GM21717 (cell line): ENCODE measurements at regions not wholly inside any gene's neighbourhood (a gene's known extent, or its start where the extent isn't known, plus 50 kb on each side); places are given as distances from the start of the nearest gene placed in this dataset.

ENCODE experiments used
- ATAC-seq: cut with Tn5 transposase; IDR thresholded peaks from one replicate; pipeline ENCODE4 v1.9.1; 2021; ENCODE audit warnings: mild to moderate bottlenecking, moderate library complexity; ENCODE audit not compliant: unreplicated experiment

DNA sequence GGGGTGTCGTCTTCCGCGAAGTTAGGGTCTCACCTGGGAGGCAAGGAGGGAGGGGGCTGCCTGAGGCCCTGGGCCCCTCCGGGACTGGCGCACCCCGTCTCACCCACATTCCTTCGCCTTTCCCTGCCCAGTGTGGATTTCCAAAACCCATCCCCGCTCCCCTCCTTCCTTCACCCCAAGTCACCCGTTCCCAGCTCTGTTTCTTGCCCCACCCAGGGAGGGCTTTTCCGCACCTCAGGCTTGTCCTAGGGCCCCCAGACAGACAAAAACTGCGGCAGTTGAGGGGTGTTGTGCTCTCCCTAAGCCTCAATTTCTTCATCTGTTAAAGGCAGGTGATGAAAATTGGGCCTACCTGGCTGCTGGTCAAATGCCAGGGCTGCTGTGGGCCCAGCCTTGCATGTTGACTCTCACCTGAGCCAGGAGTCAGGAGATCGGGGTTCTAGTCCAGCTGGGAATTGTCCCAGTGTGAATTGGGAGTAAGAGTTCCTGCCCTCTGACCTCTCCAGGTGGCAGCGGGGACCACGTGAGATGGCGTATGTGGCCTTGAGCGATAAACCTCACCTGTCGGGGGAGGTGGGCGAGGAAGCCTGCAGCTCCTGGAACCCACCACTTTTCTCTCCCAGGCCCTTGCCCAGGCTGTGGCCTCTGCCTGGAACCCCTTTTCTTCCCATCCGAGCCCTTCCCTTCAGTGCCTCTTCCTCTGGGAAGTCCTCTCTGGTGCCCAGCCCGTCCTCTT lies 143.4 kb upstream of the IER5L start:
- no peak for ATAC-seq

DNA sequence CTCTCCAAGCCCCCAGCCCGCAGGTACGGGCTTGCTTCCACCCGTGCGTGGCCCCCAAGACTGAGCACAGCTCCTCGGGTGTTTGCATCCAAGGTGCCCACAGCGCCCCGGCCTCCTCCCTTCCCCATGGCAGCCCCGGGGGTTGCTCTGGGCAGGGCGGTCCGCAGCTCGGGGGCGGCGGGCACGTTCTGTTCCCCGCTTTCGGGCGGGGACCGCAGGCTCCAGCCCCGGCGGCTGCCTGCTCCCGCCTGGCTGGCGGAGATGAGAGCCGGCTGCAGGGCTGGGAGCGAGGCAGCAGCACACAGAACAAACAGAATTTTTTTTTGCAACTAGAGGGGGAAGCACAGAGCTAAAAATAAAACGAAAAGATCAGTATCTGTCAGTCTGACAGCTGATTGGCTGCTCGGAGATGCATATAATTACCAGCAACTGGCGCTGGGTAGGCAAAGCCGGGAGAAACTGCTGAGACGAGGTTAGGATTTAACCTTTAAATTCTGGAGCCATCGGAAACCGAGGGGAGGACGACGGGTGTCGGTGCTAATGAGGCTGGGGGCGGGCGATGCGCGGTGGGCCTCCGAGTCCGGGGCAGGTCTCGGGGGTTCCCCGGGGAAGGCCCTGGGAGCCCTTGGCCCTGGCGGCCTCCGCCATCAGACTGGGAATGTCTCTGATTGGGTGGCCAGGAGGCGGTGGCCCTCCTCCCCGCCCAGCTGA lies 142.7 kb upstream of the IER5L start:
- no peak for ATAC-seq

DNA sequence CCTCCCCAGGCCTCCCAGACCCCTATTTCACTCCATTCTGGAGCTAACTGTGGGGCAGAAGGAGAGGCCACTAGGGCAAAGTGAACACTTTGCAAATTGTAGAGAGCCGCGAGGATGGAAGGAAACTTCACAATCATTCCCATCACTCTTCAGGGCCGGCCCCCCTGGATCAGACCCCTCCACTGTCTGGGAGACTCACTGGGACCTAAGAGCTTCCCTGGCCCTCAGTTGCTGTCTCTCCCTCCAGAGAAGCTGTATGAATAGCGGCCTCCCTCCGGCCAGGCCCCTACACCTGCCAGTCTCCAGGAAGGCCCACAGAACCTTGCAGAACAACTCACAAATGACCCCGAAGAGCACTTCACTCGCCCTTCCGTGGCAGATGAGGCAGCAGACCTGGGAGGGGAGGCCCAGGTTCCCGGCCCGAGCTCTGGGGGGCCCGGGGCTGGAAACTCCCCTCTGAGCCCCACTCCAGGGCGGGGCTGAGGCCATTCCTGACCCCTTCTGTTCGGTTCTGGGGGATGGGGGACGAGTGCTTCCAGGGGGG lies 141.9 kb upstream of the IER5L start:
- ATAC-seq, result no peak

DNA sequence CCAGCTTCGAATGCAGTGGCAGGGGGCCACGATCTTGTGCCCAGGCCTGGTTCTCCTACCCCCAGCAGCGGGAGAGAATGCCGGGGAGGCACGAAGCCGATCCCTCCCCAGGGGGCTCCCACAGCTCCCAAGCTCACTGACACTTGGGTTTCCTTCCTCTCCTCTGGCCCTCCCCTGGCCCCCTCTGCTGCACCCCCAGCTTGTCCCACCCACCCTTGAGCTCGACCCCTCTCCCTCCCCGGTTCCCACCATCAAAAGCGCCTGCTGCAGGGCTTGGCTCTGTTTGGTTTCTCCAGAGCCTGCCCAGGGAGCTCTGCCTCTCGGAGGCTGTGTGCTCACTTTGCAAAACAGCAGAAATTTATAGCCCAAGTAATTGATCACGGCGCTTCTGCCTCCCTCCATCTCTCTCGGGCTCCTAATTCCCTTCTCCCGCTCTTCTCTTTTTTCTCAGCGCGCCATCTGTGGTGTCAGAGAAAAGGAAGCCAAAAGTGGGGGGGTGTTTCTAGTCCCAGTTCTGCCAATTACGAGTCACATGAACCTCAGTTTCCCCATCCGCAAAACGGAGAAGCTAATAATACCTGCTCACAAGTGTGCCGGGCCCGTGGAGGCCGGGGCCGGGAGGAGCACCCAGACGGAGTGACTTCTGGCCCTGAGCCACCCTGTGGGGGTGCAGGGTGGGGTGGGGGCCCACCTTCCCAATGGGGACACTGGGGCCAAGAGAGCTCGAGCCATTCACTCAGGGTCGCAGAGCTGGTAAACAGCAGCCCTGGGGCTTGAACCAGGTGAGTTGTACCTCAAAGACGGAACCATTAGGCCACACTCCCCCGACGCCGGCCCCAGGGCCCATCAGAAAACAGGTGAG lies 141.2 kb upstream of the IER5L start:
- ATAC-seq, result no peak

DNA sequence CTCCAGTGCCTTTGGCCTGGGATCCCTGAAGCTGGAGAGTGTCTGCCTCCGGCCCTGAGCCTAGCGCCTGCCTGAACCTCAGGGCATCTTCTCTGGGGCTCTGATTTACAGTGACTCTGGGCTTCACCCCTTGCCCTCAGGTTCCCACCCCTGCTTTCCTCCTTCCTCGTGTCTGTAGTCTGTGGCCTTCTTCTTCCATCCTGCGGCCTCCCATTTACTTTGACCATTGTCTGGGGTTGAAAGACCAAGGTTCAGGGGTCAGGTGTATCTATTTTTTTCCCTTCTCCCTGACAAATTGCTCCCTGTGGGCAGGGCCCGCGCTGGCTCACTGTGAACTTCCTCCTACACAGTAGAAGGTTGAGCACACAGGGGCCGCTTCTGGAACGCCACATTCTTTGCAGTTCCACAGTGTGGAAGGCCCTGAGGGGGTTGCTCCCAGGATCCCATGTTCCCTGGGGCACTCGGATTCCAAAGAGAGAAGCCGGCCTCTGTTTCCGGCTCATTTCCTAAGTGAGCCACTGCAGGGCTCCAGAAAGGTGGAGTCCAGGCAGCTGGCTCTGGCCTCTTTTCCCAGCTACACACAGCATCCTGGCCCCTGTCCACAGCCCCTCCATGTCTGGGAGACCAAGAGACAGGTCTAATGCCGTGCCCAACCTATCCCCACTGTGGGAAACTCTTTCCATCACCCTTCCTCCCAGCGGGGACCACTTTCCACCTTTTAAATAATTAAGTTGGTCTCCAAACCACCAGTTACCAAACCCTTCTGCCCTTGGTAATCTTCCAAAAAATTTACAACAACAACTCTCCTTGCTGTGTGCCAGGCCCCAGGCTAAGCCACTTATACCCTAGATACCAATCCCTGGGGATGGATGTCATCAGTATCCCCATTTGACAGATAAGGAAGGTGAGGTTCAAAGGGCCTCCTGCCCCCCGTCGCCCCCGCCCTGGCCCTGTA lies 140.3 kb upstream of the IER5L start:
- ATAC-seq, result no peak

DNA sequence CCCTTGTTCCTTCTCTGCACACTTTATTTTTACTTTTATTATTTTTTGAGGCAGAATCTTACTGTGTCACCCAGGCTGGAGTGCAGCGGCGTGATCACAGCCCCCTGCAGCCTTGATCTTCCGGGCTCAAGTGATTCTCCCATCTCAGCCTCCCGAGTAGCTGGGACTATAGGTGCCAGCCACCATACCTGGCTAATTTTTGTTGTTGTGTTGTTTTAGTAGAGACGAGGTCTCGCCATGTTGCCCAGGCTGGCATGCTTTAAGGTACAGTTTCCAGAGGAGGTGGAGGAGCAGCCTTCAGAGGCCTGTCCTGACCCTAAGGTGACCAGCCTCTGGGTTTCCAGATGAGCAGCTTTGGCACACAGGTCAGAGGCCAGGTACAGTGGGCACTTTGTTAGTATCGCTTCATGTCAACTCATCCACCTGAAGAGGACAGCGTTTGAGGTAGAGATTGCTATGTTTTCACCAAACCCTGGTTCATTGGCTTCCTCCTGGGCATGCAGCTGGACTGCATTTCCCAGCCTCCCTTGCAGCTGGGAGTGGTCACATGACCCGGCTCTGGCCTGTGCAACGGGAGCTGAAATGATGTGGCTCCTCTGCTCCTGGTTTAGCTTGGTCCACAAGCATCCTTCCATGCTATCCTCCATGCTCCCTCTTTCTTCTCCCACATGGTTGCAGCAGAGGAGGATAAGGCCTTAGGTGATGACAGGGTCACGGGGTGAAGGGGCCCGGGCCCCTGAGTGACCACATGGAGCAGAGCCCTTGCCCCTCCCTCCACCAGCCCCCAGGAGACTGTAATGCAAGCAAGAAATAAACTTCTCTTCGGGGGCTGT lies 139.3 kb upstream of the IER5L start:
- no peak for ATAC-seq

DNA sequence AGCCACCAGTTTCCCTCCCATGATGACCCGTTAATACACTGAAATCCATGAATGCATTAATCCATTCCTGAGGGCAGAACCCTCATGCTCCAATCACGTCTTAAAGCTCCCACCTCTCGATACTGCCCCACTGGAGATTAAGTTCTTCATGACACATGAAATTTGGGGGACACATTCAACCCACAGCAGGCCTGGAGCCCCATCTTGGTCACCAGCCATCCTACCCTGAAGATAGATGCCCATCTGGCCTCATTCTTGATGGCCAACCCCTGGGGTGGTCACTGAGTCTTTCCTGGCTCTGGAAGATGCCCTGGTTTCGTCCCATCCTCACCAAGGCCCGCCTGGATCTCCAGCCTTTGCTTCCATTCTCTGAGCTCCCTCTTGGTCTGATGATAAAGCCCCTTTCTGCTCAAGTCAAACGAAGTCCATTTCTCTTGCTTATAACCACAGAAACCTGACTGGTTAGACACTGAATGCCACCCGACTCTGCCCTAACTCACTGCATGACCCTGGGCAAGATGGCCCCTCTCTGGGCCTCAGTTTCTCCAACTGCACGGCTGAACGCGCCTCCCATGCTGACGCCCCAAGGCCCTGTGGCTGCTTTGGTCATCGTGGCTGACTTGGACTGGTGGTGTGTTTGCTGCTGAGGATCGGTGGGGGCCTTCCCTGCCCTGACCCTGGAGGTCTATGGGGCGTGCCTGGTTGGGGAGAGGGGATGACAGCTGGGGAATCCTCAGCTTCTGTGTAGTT lies 138.4 kb upstream of the IER5L start:
- ATAC-seq, result no peak

DNA sequence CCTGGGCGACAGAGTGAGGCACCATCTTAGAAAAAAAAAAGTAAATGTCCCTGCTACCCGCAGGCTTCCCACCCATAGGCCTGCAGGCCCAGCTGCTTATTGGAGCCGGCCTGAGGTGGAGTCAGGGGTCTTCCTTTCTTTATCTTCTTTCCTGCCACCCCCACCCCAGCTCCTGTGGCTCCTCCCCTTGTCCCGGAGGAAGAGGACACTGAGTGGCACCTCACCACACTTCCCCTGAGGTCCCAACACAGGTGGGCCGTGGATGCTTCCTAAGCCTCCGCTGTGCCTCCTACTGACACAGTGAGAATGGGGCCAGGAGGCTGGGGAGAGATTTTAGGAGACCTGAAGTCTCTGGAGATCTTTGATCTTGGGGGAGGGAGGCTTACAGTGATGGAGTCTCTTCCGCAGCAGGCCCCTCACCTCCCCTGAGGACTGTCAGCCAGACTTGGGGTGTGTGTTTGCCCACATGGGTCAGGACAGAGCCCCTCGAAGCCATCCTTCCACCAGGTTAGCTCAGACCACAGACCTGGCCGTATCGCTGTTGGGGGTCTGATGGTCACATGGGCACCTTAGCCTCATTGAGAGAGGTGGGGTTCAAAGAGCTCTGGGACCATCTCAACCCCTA lies 135.4 kb upstream of the IER5L start:
- ATAC-seq, result no peak

DNA sequence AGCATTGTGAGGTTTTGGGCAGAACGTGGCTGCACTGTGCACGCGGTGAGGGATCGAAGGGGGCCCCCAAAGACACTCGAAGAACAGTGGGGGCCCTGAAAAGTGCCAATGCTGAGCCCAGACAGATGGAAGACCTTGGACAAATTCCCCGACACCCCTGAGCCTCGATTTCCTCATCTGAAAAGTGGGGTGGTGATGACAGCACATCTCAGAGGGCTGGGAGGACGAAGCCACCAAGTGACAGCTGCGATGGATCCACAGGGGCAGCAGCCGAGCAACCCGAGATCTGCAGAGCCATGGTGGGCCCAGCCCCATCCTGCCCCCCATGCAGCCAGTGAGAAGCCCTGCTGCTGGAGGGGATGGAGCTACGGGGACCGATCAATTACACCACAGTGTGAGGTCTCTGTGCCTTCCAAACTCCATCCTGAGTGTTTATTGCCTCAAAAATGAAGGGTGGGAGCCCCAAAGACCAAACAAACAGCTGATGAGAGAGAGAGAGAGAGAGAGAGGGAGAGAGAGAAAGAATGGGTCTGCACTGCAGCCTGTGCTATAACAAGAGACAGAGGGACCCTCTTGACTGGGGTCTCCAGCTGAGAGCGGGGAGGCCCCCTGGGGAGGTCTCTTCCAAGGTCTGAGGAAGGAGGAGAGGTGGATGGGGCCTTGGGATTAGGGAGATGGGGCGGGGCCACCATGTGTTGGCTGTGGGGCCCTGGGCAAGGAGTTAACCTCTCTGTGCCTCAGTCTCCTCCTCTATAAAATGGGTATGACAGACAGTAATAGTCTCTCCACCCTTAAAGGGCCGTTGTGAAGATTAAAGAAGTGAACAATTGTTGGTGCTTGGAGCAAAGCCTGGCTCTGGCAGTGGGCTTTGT lies 134.4 kb upstream of the IER5L start:
- no peak for ATAC-seq

DNA sequence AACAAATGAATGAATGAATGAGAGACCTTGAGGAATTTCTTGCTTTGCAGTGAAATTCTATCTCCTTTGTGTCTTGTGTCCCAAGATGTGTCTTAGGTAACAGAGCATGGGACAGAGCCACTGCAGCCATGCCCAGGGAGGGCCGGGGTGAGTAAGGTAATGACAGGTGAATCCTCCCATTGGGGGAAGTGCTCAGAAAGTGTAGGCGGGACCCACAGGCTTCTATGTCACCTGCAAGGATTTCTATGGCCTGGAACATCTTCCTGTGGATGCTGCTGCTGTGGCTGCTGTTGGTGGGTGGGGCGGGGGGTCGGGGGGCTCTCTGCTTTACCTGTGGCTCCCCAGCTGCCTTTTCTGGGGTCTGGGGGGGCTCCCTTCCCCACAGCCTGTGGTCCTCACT lies 133.6 kb upstream of the IER5L start:
- ATAC-seq, result no peak

DNA sequence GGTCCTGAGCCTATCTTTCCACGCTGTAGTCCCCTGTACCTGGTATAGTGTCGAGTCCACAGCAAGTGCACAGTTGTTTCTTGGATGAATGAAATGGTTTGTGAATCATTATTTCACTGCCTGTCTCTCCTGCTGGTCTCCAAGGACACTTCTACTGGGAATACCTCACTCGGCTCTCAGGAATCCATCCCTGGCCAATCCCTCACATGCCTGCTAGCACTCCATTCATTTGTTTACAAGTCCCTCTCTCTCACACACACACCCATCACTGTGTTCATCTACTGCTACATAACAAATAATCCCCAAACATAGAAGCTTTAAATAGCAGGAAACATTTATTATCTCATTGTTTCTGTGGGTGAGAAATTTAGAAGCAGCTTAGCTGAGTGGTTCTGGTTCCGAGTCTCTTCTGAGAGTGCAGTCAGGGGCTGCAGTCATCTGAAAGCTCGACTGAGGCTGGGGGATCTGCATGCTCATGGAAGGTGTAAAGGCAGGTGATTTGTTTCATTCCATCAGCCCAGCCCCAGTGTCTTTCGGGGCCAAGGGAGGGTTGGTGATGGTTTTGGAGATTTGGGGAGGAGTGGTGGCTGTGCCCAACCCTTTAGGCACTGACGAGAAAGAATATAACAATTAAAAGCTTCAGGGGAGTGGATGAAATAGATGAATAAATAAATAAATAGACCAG lies 132.7 kb upstream of the IER5L start:
- no peak for ATAC-seq

DNA sequence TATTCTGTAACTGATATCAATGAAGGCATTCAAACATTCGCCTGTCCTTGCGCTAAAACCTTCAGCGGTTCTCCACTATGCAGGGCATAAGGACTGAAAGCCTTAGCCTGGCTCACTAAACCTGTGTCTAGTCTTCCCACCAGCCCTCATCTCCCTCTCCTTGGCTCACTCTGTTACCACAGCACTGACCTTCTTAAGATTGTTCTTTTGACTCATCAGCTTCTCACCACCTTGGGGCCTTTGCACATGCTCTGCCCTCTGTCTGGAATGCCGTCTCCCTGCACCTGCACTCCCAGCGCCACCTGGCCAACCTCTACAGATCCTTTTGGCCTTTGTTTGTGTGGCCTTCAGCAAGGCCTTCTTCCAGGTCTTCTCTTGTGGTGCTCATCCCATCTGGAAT lies 131.8 kb upstream of the IER5L start:
- ATAC-seq, result no peak

DNA sequence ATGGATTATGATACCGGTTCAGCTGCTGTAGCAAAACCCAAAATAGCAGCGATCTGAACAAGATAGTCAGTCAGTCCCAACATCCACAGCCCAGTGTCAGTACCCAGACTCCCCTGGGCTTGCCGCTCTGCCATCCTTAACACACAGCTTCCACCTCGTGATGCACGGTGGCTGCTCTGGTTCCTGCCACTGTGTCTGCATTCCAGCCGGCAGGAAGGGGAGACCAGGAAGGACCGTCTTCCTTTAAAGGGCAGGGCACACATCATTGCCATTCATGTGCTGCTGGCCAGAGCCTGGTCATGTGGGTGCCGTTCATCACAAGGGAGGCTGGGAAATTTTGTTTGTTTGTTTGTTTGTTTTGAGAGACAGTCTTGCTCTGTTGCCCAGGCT lies 131.0 kb upstream of the IER5L start:
- no peak for ATAC-seq

DNA sequence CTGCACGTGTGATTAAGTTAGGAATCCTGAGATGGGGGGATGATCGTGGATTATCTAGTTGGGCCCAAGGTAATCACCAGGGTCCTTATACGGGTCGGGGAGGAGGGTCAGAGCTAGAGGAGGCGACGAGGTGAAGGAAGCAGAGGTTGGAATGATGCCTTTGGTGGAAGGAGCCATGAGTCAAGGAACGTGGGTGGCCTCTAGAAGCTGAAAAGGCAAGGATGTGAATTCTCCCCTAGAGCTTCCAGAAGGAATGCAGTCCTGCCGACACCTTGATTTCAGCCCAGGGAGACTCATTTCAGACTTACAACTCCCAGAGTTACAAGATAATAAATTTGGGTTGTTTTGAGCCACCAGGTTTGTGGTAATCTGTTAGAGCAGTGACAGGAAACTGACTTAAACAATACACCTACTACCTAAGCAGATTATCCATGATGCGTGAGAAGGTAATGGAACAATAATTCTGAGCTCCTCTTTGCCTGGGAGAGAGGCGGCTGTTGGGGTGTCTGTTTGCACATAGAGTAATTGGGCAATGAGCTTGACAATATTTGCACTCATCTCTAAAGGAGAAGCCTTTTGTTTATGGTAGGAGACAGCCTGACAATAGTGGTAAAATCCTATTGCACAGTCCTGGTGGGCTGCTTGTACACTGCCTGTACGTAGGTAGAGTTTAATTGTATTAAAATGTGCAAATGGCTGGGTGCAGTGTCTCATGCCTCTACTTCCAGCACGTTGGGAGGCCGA lies 129.3 kb upstream of the IER5L start:
- no peak for ATAC-seq

DNA sequence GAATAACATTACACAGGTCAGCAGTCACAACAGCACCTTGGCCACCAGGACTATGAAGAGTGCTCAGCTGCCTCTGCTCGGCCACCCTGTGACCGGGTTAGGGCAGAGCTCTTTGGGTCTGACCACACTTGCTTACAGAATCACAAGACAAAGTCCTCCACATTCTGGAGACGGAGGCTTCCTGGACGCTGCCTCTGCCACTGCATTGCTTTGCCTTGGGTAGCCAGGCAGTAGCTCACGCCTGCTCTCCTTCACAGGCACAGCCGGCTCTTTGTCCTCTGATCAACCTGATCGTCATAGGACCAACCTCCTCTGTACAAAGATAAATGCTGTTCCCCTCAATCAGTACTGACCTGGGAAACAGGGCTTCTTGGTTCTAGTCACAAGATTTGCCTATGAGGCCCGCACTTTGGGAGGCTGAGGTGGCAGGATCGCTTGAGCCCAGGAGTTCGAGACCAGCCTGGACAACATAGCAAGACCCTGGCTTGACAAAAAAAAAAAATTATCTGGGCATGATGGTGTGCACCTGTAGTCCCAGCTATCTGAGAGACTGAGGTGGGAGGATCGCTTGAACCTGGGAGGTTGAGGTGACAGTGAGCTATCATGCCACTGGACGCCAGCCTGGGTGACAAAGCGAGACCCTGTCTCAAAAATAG lies 128.4 kb upstream of the IER5L start:
- no peak for ATAC-seq

DNA sequence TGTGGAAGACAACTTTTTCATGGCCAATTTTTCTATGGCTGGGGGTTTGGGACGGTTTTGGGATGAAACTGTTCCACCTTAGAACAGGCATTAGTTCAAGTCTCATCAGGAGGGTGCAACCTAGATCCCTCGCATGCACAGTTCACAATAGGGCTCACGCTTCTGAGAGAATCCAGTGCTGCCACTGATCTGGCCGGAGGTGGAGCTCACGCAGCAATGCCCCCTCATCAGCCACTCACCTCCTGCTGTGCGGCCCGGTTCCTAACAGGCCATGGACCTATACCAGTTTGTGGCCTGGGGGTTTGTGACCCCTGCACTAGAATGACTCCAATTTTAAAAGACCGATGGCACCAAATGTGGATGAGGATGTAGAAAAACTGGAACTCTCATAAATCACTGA lies 127.2 kb upstream of the IER5L start:
- no peak for ATAC-seq
